WTC11 (cell line): ENCODE measurements at regions not wholly inside any gene's neighbourhood (a gene's known extent, or its start where the extent isn't known, plus 50 kb on each side); places are given as distances from the start of the nearest gene placed in this dataset.

Source experiments
- NR2C2 ChIP-seq: sonication (generic); formaldehyde crosslinking; IDR thresholded peaks from 2 replicates; pipeline ENCODE4 v1.8.0; 2022; ENCODE audit warnings: mild to moderate bottlenecking, missing genetic modification reagents
- TF ChIP-seq, protein P1 (sequence below): sonication (generic); formaldehyde crosslinking; conservative IDR thresholded peaks from 2 replicates; pipeline ENCODE4 v1.8.1; 2023; ENCODE audit warnings: mild to moderate bottlenecking, low read depth, missing genetic modification reagents, moderate library complexity

DNA sequence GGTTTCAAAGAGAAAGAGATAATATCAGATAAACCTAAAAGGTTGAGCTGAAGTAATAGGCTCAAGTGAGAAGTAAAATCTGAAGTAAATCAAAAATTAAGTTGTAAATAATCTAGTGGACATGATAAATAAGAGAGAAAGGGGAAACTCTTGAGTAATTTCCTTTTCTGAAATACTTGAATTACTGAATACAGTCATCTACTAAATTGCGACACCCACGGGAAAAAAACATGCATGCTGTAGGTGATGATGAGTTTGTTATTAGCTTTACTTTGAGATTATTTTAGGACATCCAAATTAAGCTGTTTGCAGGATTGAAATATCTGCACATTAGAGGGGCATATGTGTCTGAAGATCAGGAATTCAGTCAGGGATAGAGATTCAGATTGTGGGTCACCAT lies 50.0 kb upstream of the CARD18 start:
- TF ChIP-seq NR2C2 (CRISPR knock-in tag): no peak
- TF ChIP-seq, protein P1, sequence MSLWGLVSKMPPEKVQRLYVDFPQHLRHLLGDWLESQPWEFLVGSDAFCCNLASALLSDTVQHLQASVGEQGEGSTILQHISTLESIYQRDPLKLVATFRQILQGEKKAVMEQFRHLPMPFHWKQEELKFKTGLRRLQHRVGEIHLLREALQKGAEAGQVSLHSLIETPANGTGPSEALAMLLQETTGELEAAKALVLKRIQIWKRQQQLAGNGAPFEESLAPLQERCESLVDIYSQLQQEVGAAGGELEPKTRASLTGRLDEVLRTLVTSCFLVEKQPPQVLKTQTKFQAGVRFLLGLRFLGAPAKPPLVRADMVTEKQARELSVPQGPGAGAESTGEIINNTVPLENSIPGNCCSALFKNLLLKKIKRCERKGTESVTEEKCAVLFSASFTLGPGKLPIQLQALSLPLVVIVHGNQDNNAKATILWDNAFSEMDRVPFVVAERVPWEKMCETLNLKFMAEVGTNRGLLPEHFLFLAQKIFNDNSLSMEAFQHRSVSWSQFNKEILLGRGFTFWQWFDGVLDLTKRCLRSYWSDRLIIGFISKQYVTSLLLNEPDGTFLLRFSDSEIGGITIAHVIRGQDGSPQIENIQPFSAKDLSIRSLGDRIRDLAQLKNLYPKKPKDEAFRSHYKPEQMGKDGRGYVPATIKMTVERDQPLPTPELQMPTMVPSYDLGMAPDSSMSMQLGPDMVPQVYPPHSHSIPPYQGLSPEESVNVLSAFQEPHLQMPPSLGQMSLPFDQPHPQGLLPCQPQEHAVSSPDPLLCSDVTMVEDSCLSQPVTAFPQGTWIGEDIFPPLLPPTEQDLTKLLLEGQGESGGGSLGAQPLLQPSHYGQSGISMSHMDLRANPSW (CRISPR knock-in tag): no peak
